ENCODE measurements at regions not wholly inside any gene's neighbourhood (a gene's known extent, or its start where the extent isn't known, plus 50 kb on each side); places are given as distances from the start of the nearest gene placed in this dataset.

DNA sequence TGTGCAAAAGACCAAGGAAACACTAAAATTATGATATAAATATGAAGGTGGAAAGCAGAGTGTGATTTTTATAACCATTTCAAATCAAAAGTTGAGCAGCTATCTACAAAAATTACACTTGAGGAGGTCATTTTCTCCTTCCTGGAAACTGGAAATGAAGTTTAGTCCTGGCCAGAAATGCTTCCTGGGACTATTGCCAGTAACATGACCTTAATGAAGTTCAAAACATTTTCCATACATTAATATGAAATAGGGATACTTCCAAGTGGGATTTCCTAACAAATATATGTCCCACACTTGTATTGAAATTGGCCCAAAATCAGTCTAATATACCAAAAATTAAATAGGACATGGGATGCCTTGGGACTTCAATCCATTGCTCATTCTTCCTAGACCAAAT, 1556.8 kb upstream of the MIR17HG start:
- no peak overlapping the region for H3K9ac ChIP-seq (ENCODE audit: low read length)
- no peak overlapping the region for H3K4me2 ChIP-seq (ENCODE audit: low read length)
- H3K27ac ChIP-seq (ENCODE audit: low read length), result no peak overlapping the region
- H4K20me1 ChIP-seq (ENCODE audit: insufficient read depth, low read length), result no peaks in the 10 kb centered on the region
- H3K27me3 ChIP-seq (ENCODE audit: low read depth, low read length), result no peaks in the 10 kb centered on the region
- H2AFZ ChIP-seq (ENCODE audit: low read depth, low read length), result no peak overlapping the region
- no peaks in the 10 kb centered on the region for H3K4me1 ChIP-seq (ENCODE audit: low read length)
- H3K9me3 ChIP-seq (ENCODE audit: insufficient read depth, low read length), result no peaks in the 10 kb centered on the region
- no peaks in the 10 kb centered on the region for H3K36me3 ChIP-seq (replicated peaks; ENCODE audit: low read depth, low read length)
- TF ChIP-seq EZH2phosphoT487 (IDR thresholded peaks at IDR 0.05; ENCODE audit: low read depth) (no peak), CTCF (IDR thresholded peaks at IDR 0.05; ENCODE audit: low read depth, low read length) (no peak)
- no peaks in the 10 kb centered on the region for H3K79me2 ChIP-seq (ENCODE audit: low read length)
- no peak overlapping the region for H3K4me3 ChIP-seq (ENCODE audit: low read length)

- TF ChIP-seq EZH2phosphoT487 (IDR thresholded peaks at IDR 0.05; ENCODE audit: low read depth), result no peak
- TF ChIP-seq CTCF (IDR thresholded peaks at IDR 0.05; ENCODE audit: low read depth, low read length), result no peak
- no peak overlapping the region for H2AFZ ChIP-seq (ENCODE audit: low read depth, low read length)
- no peaks in the 10 kb centered on the region for H3K9me3 ChIP-seq (ENCODE audit: insufficient read depth, low read length)
- H3K27me3 ChIP-seq (ENCODE audit: low read depth, low read length), result no peaks in the 10 kb centered on the region
- H4K20me1 ChIP-seq (ENCODE audit: insufficient read depth, low read length), result no peaks in the 10 kb centered on the region
- no peaks in the 10 kb centered on the region for H3K79me2 ChIP-seq (ENCODE audit: low read length)
- H3K4me2 ChIP-seq (ENCODE audit: low read length), result no peak overlapping the region
- H3K27ac ChIP-seq (ENCODE audit: low read length), result no peak overlapping the region
- H3K4me3 ChIP-seq (ENCODE audit: low read length), result no peak overlapping the region
- H3K36me3 ChIP-seq (replicated peaks; ENCODE audit: low read depth, low read length), result no peaks in the 10 kb centered on the region
- H3K4me1 ChIP-seq (ENCODE audit: low read length), result no peaks in the 10 kb centered on the region
- no peak overlapping the region for H3K9ac ChIP-seq (ENCODE audit: low read length)
Measured at GRCh38 chr13:89791971-89792630, 1555.4 kb upstream of the MIR17HG start.

- H3K27ac ChIP-seq (ENCODE audit: low read length), result no peak overlapping the region
- H3K9ac ChIP-seq (ENCODE audit: low read length), result no peak overlapping the region
- no peaks in the 10 kb centered on the region for H3K36me3 ChIP-seq (replicated peaks; ENCODE audit: low read depth, low read length)
- H3K79me2 ChIP-seq (ENCODE audit: low read length), result no peaks in the 10 kb centered on the region
- no peaks in the 10 kb centered on the region for H4K20me1 ChIP-seq (ENCODE audit: insufficient read depth, low read length)
- no peaks in the 10 kb centered on the region for H3K9me3 ChIP-seq (ENCODE audit: insufficient read depth, low read length)
- H3K4me3 ChIP-seq (ENCODE audit: low read length), result no peak overlapping the region
- TF ChIP-seq CTCF (IDR thresholded peaks at IDR 0.05; ENCODE audit: low read depth, low read length) (no peak), EZH2phosphoT487 (IDR thresholded peaks at IDR 0.05; ENCODE audit: low read depth) (no peak)
- H2AFZ ChIP-seq (ENCODE audit: low read depth, low read length), result no peak overlapping the region
- no peak overlapping the region for H3K4me2 ChIP-seq (ENCODE audit: low read length)
- no peaks in the 10 kb centered on the region for H3K4me1 ChIP-seq (ENCODE audit: low read length)
- H3K27me3 ChIP-seq (ENCODE audit: low read depth, low read length), result no peaks in the 10 kb centered on the region
Measured at GRCh38 chr13:89796196-89796595, 1551.3 kb upstream of the MIR17HG start.

- H3K4me2 ChIP-seq (ENCODE audit: low read length), result no peak overlapping the region
- H3K27ac ChIP-seq (ENCODE audit: low read length), result no peak overlapping the region
- H3K79me2 ChIP-seq (ENCODE audit: low read length), result no peaks in the 10 kb centered on the region
- H2AFZ ChIP-seq (ENCODE audit: low read depth, low read length), result no peak overlapping the region
- no peaks in the 10 kb centered on the region for H3K4me1 ChIP-seq (ENCODE audit: low read length)
- no peaks in the 10 kb centered on the region for H3K27me3 ChIP-seq (ENCODE audit: low read depth, low read length)
- H3K9ac ChIP-seq (ENCODE audit: low read length), result no peak overlapping the region
- no peak overlapping the region for H3K4me3 ChIP-seq (ENCODE audit: low read length)
- no peaks in the 10 kb centered on the region for H3K9me3 ChIP-seq (ENCODE audit: insufficient read depth, low read length)
- no peaks in the 10 kb centered on the region for H3K36me3 ChIP-seq (replicated peaks; ENCODE audit: low read depth, low read length)
- no peaks in the 10 kb centered on the region for H4K20me1 ChIP-seq (ENCODE audit: insufficient read depth, low read length)
- TF ChIP-seq CTCF (IDR thresholded peaks at IDR 0.05; ENCODE audit: low read depth, low read length), result no peak
- TF ChIP-seq EZH2phosphoT487 (IDR thresholded peaks at IDR 0.05; ENCODE audit: low read depth), result no peak
Measured at GRCh38 chr13:89803839-89804238, 1543.6 kb upstream of the MIR17HG start.

All from OCI-LY3 (cell line).